HG03575 (cell line): ENCODE measurements at regions not wholly inside any gene's neighbourhood (a gene's known extent, or its start where the extent isn't known, plus 50 kb on each side); places are given as distances from the start of the nearest gene placed in this dataset.
"Not testable (repeated sequence)": the region's sequence is repeated elsewhere in the genome, so short reads cannot be mapped to it uniquely, and the experiment has no call there.

Experiments used
- ATAC-seq: cut with Tn5 transposase; IDR thresholded peaks from one replicate; pipeline ENCODE4 v1.9.1; 2021; ENCODE audit not compliant: unreplicated experiment, insufficient number of reproducible peaks, low FRiP score; ENCODE audit errors: extremely low read depth

- ATAC-seq, result no peak
Observed at GRCh38 chr2:220365023-220365422, 737.6 kb downstream of the SLC4A3 start.

GRCh38 chr2:220366765-220367164 lies 739.3 kb downstream of the SLC4A3 start:
- ATAC-seq, result no peak

DNA sequence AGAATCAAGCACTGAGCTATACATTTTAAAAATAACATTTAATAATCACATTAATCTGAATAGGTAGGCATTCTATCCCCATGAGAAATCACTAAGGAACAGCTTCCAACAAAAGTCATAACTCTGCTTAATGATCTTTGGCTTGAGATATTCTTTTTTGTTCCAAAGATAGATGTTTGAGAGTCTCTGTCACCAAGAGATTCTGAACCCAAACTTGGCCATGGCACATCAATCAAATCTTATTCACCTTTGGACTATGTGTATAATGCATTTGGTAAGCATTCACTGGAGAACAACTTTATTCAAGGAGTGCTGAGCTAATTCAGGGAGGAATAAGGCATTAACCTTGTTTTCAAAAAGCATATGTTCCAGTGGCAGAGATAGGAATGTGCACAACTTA lies 743.3 kb downstream of the SLC4A3 start:
- ATAC-seq, result no peak

GRCh38 chr2:220371211-220371610 lies 743.8 kb downstream of the SLC4A3 start:
- ATAC-seq, result no peak

DNA sequence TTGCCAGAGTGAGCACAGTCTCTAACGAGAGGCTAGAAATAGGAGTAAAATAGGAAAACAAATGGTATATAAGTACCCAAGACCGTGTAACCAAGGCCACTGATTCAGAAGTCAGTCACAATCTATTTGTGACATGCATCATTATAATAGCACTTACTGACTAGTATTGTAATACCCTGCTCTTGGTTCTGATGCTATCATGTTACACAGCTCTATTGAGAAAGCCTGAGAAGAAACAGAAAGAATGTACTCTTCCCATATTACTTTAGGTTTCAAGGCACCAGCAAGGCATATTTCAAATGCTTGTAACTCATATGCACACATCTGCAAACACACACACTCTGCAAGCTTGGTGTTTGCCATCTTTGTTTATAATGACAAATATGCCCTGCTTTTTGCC lies 746.4 kb downstream of the SLC4A3 start:
- no peak for ATAC-seq

- ATAC-seq, result no peak
Observed at GRCh38 chr2:220374282-220374681, 746.9 kb downstream of the SLC4A3 start.

DNA sequence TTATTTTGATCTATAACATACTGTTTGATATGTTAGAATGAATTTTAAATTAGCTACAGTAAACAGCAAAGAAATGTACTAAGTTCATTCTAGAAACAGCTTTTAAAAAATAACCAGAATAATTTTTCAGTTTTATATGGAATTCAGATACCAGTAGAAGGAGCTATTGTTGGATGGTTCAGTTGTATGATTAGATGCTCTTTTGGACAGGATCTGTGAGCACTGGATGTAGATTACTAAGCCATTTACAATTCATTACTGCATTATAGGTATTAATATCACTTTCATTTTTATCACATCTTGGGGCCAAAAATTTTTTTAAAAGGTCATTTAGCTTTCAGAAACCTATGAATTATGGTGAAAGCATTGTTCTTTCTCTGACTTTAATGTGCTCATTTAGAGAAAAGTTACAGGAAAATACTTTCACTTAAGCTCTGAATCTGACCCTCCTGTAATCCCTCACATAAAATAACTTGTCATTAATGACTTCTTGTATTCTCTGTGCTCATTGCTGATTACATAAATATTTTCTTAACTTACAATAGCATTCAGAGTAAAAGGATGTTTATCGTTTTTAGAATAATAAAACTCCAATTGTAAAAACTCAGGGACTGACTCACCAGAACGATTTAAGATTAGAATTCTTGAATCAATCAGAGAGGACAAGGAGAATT lies 750.2 kb downstream of the SLC4A3 start:
- ATAC-seq, result no peak

DNA sequence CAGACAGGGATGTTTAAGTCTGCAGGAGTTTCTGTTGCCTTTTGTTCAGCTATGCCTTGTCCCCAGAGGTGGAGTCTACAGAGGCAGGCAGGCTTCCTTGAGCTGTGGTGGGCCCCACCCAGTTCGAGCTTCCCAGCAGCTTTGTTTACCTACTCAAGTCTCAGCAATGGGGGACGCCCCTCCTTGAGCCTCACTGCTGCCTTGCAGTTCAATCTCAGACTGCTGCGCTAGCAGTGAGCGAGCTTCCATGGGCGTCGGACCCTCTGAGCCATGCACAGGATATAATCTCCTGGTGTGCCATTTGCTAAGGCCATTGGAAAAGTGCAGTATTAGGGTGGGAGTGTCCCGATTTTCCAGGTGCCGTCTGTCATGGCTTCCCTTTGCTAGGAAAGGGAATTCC lies 760.3 kb downstream of the SLC4A3 start:
- not testable (repeated sequence) for ATAC-seq

DNA sequence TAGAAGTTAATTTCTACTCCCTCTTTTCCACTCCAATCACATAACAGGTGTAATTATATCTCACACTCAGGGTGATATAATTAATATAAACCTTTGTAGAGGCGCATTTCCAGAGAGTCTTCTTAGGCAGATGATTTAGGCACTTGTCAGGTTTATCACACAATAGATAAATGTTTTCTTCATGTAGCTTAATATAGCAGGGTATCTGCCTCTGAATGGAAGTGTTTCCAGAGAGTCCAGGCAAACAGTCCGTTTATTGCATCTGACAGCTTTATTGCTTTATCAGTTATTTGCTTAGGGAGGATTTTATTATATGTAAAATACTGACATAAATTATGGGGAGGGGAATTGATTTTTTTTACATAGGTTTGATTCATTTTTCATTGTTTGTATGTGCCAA lies 766.3 kb downstream of the SLC4A3 start:
- ATAC-seq, result no peak

DNA sequence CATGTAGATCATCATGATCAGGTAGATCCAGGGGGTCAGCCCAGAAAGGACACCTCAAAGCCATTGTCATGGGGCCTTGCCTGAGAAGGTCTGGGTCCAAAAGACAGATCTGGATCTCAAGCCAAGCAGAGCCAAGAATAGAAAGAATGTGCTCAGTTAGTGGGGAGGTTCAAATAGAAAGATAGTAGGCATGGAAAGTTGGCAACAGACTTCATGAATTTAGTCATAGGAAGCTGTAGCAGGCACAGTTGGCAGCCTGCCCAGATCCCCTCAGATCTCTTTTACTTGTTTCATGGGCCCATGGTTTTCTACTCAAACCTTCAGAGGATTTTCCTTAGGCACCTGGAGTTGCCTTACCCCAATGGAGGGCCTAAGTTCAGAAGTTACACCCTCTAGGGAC lies 767.0 kb downstream of the SLC4A3 start:
- no peak for ATAC-seq

DNA sequence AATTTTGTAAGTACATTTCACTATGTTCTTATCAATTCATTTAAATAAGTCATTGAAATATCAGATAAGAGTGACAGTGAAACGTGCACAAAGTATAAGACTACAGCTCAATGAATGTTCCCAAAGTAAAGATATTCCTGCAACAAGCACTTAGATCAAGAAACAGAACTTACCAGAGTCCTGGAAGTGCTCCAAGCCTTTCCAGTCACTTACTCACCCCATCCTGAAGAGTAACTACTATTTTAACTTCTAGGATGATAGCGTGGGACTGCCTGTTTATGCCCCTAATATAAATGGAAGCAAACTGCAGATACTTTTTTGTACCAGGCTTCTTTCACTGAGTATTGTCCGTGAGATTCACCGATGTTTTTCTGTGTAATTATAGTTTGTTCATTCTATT lies 768.9 kb downstream of the SLC4A3 start:
- no peak for ATAC-seq

- ATAC-seq, result no peak
Observed at GRCh38 chr2:220410296-220410695, 782.9 kb downstream of the SLC4A3 start.

DNA sequence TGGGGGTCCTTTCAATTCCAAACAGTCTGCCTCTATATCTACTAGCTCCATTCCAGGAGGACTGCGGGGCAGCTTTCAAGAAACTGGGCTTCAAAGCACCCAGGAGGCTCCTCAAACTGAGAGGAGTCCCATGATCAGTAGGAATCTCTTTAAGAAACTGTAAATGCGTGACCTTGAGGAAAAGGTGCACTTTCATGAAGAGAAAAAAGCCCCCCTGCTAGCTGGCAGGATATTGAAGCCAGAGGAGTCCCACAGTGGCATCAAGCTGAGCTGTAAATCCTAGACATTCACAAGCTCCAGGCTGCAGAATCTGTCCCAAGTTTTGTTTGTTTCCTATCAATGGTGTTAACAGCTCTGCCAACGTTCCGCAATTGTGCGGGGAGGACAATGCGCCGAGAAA lies 790.1 kb downstream of the SLC4A3 start:
- no peak for ATAC-seq

GRCh38 chr2:220419647-220420046 lies 792.2 kb downstream of the SLC4A3 start:
- ATAC-seq, result no peak

GRCh38 chr2:220420820-220421219 lies 793.4 kb downstream of the SLC4A3 start:
- ATAC-seq, result no peak

- no peak for ATAC-seq
Observed at GRCh38 chr2:220422676-220423075, 795.2 kb downstream of the SLC4A3 start.

GRCh38 chr2:220424561-220424960 lies 797.1 kb downstream of the SLC4A3 start:
- ATAC-seq, result no peak

GRCh38 chr2:220432645-220433044 lies 805.2 kb downstream of the SLC4A3 start:
- no peak for ATAC-seq

GRCh38 chr2:220433131-220433530 lies 805.7 kb downstream of the SLC4A3 start:
- ATAC-seq, result no peak

DNA sequence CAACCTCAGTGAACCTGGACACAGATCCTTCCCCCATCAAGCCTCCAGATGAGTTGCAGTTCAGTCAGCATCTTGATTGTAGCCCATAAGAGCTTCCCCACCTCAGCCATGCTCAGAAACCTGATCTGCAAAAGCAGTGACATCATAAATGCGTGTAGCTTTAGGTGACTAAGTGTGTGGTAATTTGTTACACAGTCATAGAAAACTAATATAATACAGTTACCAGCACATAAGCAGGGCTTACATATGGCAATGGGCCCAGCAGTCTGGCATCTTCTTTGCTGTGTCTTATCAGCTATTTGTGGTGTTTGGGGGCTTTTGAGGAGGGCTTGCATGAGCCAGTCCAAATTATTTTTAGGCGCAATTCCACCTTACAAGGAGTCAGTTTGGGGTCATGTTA lies 807.0 kb downstream of the SLC4A3 start:
- no peak for ATAC-seq

- no peak for ATAC-seq
Observed at GRCh38 chr2:220437938-220438337, 810.5 kb downstream of the SLC4A3 start.
